ENCODE measurements at regions not wholly inside any gene's neighbourhood (a gene's known extent, or its start where the extent isn't known, plus 50 kb on each side); places are given as distances from the start of the nearest gene placed in this dataset.

DNA sequence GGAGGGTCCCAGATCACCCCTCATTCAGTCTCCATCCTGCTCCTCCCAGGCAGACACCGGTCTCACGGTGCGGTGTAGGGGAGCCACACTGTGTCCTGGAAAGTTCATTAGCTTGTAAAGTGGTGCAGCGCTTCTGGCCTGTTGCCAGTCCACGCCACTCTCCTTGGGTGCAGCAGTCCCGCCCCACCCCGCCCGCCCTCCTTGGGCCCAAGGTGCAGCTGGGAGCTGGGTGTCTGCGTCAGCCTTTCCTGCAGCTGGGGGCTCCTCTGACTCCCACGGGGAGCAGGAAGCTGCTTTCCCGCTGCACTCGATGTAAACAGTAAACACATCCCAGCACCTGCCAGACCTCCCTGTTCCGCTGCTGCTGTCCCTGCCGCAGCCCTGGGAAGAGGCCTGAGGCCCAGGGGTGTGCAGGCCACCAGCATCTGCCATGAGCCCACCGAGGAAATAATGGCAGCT is 53.8 kb upstream of the ASB18 start:
- no peak for DNase-seq

DNA sequence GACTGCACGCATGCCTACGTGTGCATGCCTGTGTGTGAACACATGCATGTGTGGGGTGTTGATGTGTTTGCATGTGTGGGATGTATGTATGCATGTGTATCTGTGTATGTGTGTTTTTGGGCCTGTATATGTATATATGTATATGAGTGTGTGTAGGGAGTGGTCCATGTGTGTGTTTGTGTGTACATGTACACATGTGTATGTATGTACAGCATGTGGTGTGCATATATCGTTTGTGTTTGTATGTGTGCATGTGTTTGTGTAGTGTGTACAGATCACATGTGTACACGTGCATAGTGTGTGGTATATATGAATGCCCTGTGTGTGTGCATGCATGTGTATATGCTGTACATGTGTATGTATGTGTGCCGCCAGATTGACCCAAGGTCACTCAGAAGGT is 54.2 kb upstream of the ASB18 start:
- no peak for DNase-seq

DNA sequence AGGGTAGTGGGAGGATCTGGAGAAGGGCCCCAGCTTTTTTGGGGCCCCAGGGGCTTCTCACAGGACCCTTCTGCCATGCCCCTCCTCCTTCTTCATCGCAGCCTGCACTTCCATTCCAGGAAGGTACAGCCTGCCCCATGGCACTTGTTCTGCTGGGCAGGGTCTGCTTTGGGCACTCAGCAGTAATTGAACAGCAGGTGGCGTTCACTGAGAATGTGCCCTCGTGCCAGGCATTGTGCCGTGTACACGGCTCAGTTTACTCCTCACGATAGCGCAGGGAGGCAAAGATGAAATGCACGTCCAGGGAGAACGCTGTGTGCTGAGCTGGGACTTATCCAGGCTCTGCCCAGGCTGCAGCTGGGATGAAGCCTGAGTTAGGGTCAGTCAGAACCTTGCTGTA is 54.8 kb upstream of the ASB18 start:
- no peak for DNase-seq

DNA sequence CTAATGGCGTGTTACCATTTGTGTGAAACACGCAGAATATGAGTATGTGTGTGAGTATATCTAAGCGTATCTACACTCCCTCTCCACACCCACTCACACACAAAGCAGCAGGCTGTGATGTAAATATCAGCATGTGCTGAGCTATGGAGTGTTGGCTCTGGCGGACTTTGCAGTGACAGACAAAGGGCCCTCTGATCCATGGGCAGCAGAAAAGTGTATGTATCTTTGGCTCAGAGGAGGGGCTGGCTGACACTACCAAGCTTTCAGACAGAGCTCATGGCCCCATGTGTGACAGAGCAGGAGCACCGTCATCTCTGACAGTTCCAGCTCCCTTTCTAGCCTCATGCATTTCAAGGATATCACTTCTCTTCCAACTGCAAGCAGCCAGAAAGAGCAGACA is 57.2 kb upstream of the ASB18 start:
- no peak for DNase-seq

- no peak for DNase-seq
Observed at GRCh38 chr2:236333417-236334121, 69.4 kb upstream of the ASB18 start.

- DNase-seq = no peak
Observed at GRCh38 chr2:236334122-236334876, 70.1 kb upstream of the ASB18 start.

GRCh38 chr2:236335696-236336574 is 71.7 kb upstream of the ASB18 start:
- no peak for DNase-seq

GRCh38 chr2:236336575-236337464 is 72.6 kb upstream of the ASB18 start:
- no peak for DNase-seq

GRCh38 chr2:236337465-236338325 is 73.5 kb upstream of the ASB18 start:
- DNase-seq = no peak

DNA sequence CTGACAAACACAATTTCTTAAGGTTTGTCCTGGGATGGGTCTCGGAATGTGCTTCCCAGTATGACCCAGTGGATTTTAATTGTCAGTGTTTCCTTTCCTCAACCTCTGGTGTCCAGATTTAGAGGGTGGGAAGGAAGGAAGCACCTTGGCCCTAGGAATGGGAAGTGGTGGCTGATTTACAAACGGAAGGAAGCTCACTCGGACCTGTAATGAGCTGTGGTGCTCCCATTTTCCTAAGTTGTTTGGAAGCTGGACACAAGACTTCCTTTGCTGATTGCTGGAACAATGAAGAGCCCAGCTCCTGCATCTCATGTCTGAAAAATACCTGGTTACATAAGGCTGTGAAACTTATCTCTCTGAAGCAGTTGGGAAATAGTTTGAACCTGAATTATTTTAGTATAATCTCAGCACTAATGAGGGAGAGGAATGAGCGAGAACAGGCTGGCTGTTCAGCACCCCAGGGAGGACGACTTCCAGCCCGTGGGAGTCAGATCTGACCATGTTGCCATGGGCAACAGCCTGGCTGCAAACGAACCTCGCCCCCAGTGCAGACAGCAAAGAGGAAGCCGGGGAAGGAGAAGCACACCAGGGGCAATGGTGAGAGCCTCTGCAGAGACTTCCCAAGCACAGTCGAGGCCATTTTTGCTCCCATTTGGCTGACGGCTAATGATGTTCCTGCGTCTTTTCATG is 74.4 kb upstream of the ASB18 start:
- no peak for DNase-seq

- no peak for DNase-seq
Observed at GRCh38 chr2:236340251-236340650, 76.0 kb upstream of the ASB18 start.

GRCh38 chr2:236341067-236341466 is 76.9 kb upstream of the ASB18 start:
- no peak for DNase-seq

DNA sequence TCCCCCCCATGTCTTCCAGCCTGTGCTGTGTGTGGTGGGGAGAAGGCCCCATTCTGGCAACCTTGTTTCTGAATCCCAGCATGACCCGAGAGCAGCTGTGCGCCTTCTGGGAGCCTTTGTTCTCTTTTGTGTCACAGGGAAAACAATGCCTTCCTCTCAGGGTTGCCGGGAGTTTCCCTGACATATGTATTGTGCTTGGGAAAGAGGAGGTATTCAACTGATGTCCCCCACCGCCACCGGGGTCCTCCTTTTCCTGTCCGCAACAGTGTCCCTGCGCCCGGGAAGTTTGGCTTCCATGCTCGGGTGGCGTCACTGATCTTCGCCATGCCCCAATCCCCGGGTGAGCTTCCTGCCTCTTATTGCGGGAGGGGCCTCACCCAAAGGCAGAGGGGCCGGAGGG is 77.5 kb upstream of the ASB18 start:
- peak; percentile 26 for DNase-seq

DNA sequence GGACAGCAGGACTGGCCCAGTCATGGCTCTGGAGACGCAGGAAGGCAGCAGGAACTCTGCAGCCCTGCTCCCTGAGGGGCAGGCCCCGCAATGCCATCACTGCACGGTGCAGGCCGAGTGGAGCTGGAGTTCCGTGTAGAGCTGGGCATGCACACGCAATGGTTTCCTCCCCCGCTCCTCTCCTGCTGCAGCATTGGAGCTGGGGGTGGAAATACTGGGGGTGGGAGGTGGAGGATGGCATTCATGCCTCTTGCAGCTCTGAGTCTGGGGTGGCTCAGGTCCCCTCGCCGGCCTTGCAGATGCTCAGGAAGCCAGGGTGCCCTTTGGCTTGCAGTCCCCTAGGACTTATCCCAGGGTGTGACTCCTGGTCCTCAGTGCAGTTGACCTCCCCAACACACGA is 78.3 kb upstream of the ASB18 start:
- no peak for DNase-seq

DNA sequence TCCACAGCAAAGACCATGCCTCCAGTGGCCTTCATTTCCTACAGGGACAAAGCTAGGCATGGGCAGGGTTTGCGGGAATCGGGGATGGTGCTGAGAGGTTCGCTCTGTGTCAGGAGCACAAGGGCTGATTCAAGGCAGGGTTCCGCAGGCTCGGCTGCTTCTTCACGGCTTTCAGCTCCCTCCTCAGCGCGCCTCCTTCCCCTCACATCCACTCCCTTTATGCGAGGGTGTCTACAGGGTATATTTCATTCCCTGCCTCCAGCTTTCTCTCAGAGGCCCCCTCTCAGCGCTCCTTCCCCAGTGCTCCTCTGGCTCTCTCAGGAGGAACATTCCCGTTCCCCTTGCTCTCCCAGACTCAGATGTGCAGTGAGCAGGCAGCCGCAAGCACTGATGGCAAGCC is 78.7 kb upstream of the ASB18 start:
- DNase-seq = no peak

- DNase-seq = peak; percentile 19
Observed at GRCh38 chr2:236343400-236344161, 79.4 kb upstream of the ASB18 start.

GRCh38 chr2:236344446-236344845 is 80.2 kb upstream of the ASB18 start:
- no peak for DNase-seq

DNA sequence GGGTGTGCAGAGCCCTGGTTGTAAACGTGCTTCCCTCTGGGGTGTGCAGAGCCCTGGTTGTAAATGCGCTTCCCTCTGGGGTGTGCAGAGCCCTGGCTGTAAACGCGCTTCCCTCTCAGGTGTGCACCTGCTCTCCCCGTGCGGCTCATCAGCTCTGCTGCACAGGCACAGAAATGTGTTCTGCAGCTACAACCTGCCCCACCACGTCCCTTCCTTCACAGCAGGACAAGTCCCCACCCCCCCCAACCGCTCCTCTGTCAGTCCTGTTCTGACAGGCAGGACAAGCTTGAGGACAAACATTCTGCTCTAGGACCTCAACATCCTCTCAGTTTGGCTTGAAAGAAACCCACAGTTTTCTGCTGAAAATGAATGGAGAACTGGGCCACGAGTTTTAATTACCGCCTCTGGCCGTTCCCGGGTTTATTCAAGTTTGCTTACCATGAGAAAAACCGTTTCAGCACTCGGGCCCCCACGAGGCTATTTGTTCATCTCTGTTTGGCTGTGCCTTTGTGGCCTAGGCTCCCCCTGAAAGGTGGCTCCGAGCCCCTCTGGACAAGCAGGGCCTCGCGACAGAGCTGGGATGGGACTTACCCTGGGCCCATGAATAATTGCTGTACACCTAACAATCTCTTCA is 81.0 kb upstream of the ASB18 start:
- no peak for DNase-seq

GRCh38 chr2:236346366-236346765 is 82.2 kb upstream of the ASB18 start:
- DNase-seq = no peak
